PC-3 (cell line): ENCODE measurements at regions not wholly inside any gene's neighbourhood (a gene's known extent, or its start where the extent isn't known, plus 50 kb on each side); places are given as distances from the start of the nearest gene placed in this dataset.

ENCODE experiments used
- ATAC-seq: fragments of 200-7000 bp; cut with Tn5 transposase; 2 replicates; pipeline ENCODE4 v1.9.1; 2020; ENCODE audit warnings: mild to moderate bottlenecking, moderate library complexity
- BruUV-seq: library from RNA; stranded (reverse); fragments of 400-500 nt; replicated peaks from 2 replicates; lab custom pipeline; 2021; lab: Mats Ljungman, UMichigan
- CTCF ChIA-PET: fragments of 300-600 bp; sonication (Branson Sonifier 250); formaldehyde crosslinking; loops from one replicate; lab custom pipeline; 2022; ENCODE audit warnings: antibody characterized with exemption; lab: Charles Lee
- POLR2A ChIA-PET: fragments of 300-600 bp; sonication (Branson Sonifier 250); formaldehyde crosslinking; loops from one replicate; lab custom pipeline; 2022; ENCODE audit warnings: antibody characterized with exemption; ENCODE audit not compliant: unreplicated experiment; lab: Charles Lee
- DNase-seq: peaks from one replicate; pipeline ENCODE4 v3.0.0-alpha.2; 2015
- H2AFZ ChIP-seq: fragments of 300-600 bp; sonication (generic); 2 replicates; pipeline ENCODE4 v1.6.0; 2016; ENCODE audit warnings: antibody characterized with exemption, low read length
- H3F3A ChIP-seq: fragments of 300-600 bp; sonication (generic); one replicate; pipeline ENCODE4 v1.6.0; 2017; ENCODE audit warnings: antibody characterized with exemption, low read length, control low read depth, mild to moderate bottlenecking; ENCODE audit not compliant: unreplicated experiment
- H3K27ac ChIP-seq: fragments of 300-600 bp; sonication (generic); 2 replicates; pipeline ENCODE4 v1.5.1; 2016; ENCODE audit warnings: mild to moderate bottlenecking, low read length
- H3K27me3 ChIP-seq: fragments of 300-600 bp; sonication (generic); 2 replicates; pipeline ENCODE4 v1.6.1; 2016; ENCODE audit warnings: low read length, mixed read lengths
- H3K36me3 ChIP-seq: fragments of 300-600 bp; sonication (generic); 2 replicates; pipeline ENCODE4 v1.6.1; 2016; ENCODE audit warnings: low read depth, mixed run types, low read length, mixed read lengths
- H3K4me1 ChIP-seq: fragments of 300-600 bp; sonication (generic); 2 replicates; pipeline ENCODE4 v1.5.1; 2016; ENCODE audit warnings: low read length; ENCODE audit not compliant: insufficient read depth
- H3K4me2 ChIP-seq: fragments of 300-600 bp; sonication (generic); 2 replicates; pipeline ENCODE4 v1.6.0; 2016; ENCODE audit warnings: low read length
- H3K4me3 ChIP-seq: fragments of 300-600 bp; sonication (generic); 2 replicates; pipeline ENCODE4 v1.5.1; 2016; ENCODE audit warnings: mild to moderate bottlenecking, low read length, mixed read lengths
- H3K79me2 ChIP-seq: fragments of 300-600 bp; sonication (generic); 2 replicates; pipeline ENCODE4 v1.6.1; 2017; ENCODE audit warnings: low read length, mixed read lengths
- H3K9ac ChIP-seq: fragments of 300-600 bp; sonication (generic); 2 replicates; pipeline ENCODE4 v1.6.0; 2016; ENCODE audit warnings: mild to moderate bottlenecking, low read length
- H3K9me2 ChIP-seq: fragments of 300-600 bp; sonication (generic); replicated peaks from 2 replicates; pipeline ENCODE4 v1.6.1; 2016; ENCODE audit warnings: mixed run types, low read length, mixed read lengths
- H3K9me3 ChIP-seq: fragments of 300-600 bp; sonication (generic); 2 replicates; pipeline ENCODE4 v1.6.1; 2016; ENCODE audit warnings: low read length, mixed read lengths
- H4K20me1 ChIP-seq: fragments of 300-600 bp; sonication (generic); 2 replicates; pipeline ENCODE4 v1.6.1; 2016; ENCODE audit warnings: low read length, mixed read lengths
- EZH2 ChIP-seq: fragments of 300-600 bp; sonication (generic); IDR thresholded peaks from one replicate; pipeline ENCODE4 v1.6.1; 2017; ENCODE audit warnings: antibody characterized with exemption, mild to moderate bottlenecking, low read length; ENCODE audit not compliant: unreplicated experiment
- EZH2phosphoT487 ChIP-seq: fragments of 300-600 bp; sonication (generic); IDR thresholded peaks from 2 replicates; pipeline ENCODE4 v1.6.1; 2018; ENCODE audit warnings: mild to moderate bottlenecking, antibody characterized with exemption, low read length, borderline replicate concordance
- intact Hi-C: fragments of 100-400 bp; cut with micrococcal nuclease; formaldehyde crosslinking; loops from 2 replicates; pipeline ENCODE4 v1.9.0; 2023
- TF ChIP-seq, protein P1 (sequence below): fragments of 300-600 bp; sonication (generic); conservative IDR thresholded peaks from 2 replicates; pipeline ENCODE4 v1.5.1; 2017; ENCODE audit warnings: antibody characterized with exemption, low read depth, mild to moderate bottlenecking, low read length

DNA sequence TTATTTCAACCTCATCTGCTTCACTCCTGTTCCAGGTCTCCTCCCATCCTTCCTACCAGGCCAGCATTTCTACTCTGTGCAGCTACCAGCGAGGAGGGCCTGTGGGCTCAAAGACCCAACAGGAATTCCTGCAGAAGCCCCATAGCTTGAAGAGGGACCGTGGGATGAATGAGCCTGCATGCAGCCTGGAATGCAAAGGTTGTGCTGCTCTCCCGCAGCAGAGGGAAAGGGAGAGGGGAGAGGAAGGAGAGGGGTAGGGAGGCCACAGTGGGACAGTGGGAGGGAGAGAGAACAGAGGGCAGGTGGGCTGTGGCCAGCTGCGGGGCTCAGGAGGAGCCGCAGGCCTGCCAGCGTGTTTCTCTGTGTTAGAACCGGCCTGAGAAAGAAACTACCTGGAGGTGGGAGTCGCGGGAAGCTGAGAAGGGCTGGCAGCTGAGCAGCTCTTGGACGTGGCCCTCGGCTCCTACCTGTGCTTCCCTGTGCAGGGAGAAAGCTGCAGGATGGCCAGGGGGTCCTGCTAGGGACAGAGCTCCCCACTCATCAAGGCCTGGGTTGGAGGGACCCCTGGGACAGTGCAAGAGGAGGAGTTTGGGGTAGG lies 66.1 kb upstream of the MLN start:
- Histone ChIP-seq H3K4me2 (no peak overlapping the region), H3K27ac (no peak overlapping the region), H3K9me2 (no peaks in the 10 kb centered on the region), H3K79me2 (no peaks in the 10 kb centered on the region), H3K4me1 (no peaks in the 10 kb centered on the region), H4K20me1 (no peaks in the 10 kb centered on the region), H3K36me3 (no peaks in the 10 kb centered on the region), H3K9ac (no peak overlapping the region), H2AFZ (no peak overlapping the region), H3F3A (no peaks in the 10 kb centered on the region), H3K9me3 (no peaks in the 10 kb centered on the region), H3K4me3 (no peak overlapping the region), H3K27me3 (peaks cover 72% of the 10 kb centered on the region)
- DNase-seq: no peak
- intact Hi-C loops: no loop called here
- BruUV-seq: no TSS peak
- POLR2A ChIA-PET: no interaction called here
- no peak for TF ChIP-seq EZH2phosphoT487
- TF ChIP-seq, protein P1, sequence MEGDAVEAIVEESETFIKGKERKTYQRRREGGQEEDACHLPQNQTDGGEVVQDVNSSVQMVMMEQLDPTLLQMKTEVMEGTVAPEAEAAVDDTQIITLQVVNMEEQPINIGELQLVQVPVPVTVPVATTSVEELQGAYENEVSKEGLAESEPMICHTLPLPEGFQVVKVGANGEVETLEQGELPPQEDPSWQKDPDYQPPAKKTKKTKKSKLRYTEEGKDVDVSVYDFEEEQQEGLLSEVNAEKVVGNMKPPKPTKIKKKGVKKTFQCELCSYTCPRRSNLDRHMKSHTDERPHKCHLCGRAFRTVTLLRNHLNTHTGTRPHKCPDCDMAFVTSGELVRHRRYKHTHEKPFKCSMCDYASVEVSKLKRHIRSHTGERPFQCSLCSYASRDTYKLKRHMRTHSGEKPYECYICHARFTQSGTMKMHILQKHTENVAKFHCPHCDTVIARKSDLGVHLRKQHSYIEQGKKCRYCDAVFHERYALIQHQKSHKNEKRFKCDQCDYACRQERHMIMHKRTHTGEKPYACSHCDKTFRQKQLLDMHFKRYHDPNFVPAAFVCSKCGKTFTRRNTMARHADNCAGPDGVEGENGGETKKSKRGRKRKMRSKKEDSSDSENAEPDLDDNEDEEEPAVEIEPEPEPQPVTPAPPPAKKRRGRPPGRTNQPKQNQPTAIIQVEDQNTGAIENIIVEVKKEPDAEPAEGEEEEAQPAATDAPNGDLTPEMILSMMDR: no peak
- no peak for TF ChIP-seq EZH2
- ATAC-seq: no peak
- CTCF ChIA-PET: no interaction called here

DNA sequence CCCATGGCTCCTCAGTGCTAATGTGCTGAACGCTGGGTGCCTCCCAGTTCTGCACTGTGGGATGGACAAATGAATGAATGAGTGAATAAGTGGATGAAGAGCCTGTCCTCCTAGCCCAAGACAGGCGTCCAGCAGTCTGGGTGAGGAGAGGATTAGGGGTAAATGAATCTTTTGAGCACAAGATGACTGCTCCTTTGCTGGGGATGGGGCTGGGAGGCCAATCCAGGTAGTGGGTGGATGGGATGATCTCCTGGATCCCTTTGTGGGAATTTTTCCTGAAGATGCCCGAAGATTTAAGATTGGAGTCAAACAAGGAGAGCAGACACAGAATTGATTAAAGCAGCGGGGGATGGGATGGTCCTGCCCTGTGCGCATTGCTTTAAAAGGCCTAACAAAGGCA lies 65.3 kb upstream of the MLN start:
- Histone ChIP-seq H3K9ac (no peak overlapping the region), H3K9me2 (no peaks in the 10 kb centered on the region), H4K20me1 (no peaks in the 10 kb centered on the region), H2AFZ (no peak overlapping the region), H3K27me3 (peaks cover 70% of the 10 kb centered on the region), H3K79me2 (no peaks in the 10 kb centered on the region), H3K36me3 (no peaks in the 10 kb centered on the region), H3K4me2 (no peak overlapping the region), H3F3A (no peaks in the 10 kb centered on the region), H3K4me3 (no peak overlapping the region), H3K4me1 (no peaks in the 10 kb centered on the region), H3K27ac (no peak overlapping the region), H3K9me3 (no peaks in the 10 kb centered on the region)
- intact Hi-C loops: no loop called here
- ATAC-seq: no peak
- DNase-seq: no peak
- CTCF ChIA-PET: no interaction called here
- BruUV-seq: no TSS peak
- POLR2A ChIA-PET: no interaction called here
- TF ChIP-seq EZH2phosphoT487 (no peak), EZH2 (no peak)
- TF ChIP-seq, protein P1: no peak

DNA sequence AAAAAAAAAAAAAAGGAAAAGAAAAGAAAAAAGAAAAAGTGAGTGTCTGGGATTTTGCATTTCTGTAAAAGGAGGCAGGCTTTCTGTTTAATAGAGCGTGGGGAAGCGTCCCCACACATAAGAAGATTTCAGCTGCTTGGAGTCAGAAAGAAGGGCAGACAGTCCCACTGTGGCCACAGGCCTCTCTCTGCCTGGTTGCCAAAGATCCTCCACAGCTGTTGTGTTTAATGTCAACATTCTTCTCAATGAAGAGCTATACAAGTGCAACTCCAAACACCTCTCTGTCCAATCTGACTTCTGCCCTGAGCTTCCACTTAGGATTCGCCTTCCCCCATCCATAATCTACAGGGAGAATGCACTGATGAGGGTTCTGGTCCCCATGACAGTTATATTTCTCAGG lies 64.3 kb upstream of the MLN start:
- Histone ChIP-seq H3K9me3 (no peaks in the 10 kb centered on the region), H3K9me2 (no peaks in the 10 kb centered on the region), H3K4me1 (no peaks in the 10 kb centered on the region), H3K36me3 (no peaks in the 10 kb centered on the region), H4K20me1 (no peaks in the 10 kb centered on the region), H3K79me2 (no peaks in the 10 kb centered on the region), H3K27ac (no peak overlapping the region), H3K27me3 (peaks cover 63% of the 10 kb centered on the region), H3K9ac (no peak overlapping the region), H2AFZ (no peak overlapping the region), H3K4me2 (no peak overlapping the region), H3F3A (no peaks in the 10 kb centered on the region), H3K4me3 (no peak overlapping the region)
- intact Hi-C loops: no loop called here
- CTCF ChIA-PET: no interaction called here
- ATAC-seq (no peak), DNase-seq (no peak)
- no TSS peak for BruUV-seq
- TF ChIP-seq, protein P1: no peak
- TF ChIP-seq EZH2 (no peak), EZH2phosphoT487 (no peak)
- POLR2A ChIA-PET: no interaction called here
